ENCODE measurements at regions not wholly inside any gene's neighbourhood (a gene's known extent, or its start where the extent isn't known, plus 50 kb on each side); places are given as distances from the start of the nearest gene placed in this dataset.

- TF ChIP-seq MITF (IDR thresholded peaks at IDR 0.05), result no peak
- no peak for TF ChIP-seq BRD9 (IDR thresholded peaks at IDR 0.05; ENCODE audit: low read depth, partially characterized antibody)
- no peak for TF ChIP-seq ZNF778 (CRISPR knock-in tag; IDR thresholded peaks at IDR 0.05)
- TF ChIP-seq HINFP (tag; conservative IDR thresholded peaks at IDR 0.05; ENCODE audit: low read depth), result no peak
- TF ChIP-seq SLC30A9 (CRISPR knock-in tag; IDR thresholded peaks at IDR 0.05), result no peak
- no peak for TF ChIP-seq ZNF644 (tag; IDR thresholded peaks at IDR 0.05; ENCODE audit: low read depth)
- TF ChIP-seq ATF6 (CRISPR knock-in tag; IDR thresholded peaks at IDR 0.05), result no peak
- TF ChIP-seq YY1 (IDR thresholded peaks at IDR 0.05; ENCODE audit: borderline replicate concordance in 1 of 3, control insufficient read depth in 1 of 3, extremely low read depth in 1 of 3, insufficient read depth in 3 of 3, insufficient read length in 1 of 3, insufficient replicate concordance in 2 of 3, low read depth in 1 of 3, low read length in 2 of 3), result no peak
- no peak for TF ChIP-seq FOXK1 (CRISPR knock-in tag; IDR thresholded peaks at IDR 0.05; ENCODE audit: borderline replicate concordance)
- no peak for TF ChIP-seq GATAD2B (IDR thresholded peaks at IDR 0.05; ENCODE audit: borderline replicate concordance)
- no peak for TF ChIP-seq USF1 (CRISPR knock-in tag; IDR thresholded peaks at IDR 0.05)
- no peak for TF ChIP-seq TBP (optimal IDR thresholded peaks at IDR 0.05; ENCODE audit: low read depth, low read length)
- TF ChIP-seq HNRNPH1 (optimal IDR thresholded peaks at IDR 0.05; ENCODE audit: low read depth, low read length), result no peak
- no peak for TF ChIP-seq KDM2B (CRISPR knock-in tag; IDR thresholded peaks at IDR 0.05)
- no peak for TF ChIP-seq ETS1 (conservative IDR thresholded peaks at IDR 0.05; ENCODE audit: control insufficient read depth, low read depth, low read length)
- peak; percentile 32; the same call in 1 of the 2 replicates for TF ChIP-seq DMBX1 (CRISPR knock-in tag; IDR thresholded peaks at IDR 0.05; ENCODE audit: borderline replicate concordance)
- TF ChIP-seq IRF1 (CRISPR knock-in tag; IDR thresholded peaks at IDR 0.05; ENCODE audit: borderline replicate concordance), result no peak
These were observed 66.8 kb upstream of the MED4 start (continued) for GRCh38 chr13:48161530-48162179.
